ENCODE measurements at regions not wholly inside any gene's neighbourhood (a gene's known extent, or its start where the extent isn't known, plus 50 kb on each side); places are given as distances from the start of the nearest gene placed in this dataset.
"Not testable (repeated sequence)": the region's sequence is repeated elsewhere in the genome, so short reads cannot be mapped to it uniquely, and the experiment has no call there.

DNA sequence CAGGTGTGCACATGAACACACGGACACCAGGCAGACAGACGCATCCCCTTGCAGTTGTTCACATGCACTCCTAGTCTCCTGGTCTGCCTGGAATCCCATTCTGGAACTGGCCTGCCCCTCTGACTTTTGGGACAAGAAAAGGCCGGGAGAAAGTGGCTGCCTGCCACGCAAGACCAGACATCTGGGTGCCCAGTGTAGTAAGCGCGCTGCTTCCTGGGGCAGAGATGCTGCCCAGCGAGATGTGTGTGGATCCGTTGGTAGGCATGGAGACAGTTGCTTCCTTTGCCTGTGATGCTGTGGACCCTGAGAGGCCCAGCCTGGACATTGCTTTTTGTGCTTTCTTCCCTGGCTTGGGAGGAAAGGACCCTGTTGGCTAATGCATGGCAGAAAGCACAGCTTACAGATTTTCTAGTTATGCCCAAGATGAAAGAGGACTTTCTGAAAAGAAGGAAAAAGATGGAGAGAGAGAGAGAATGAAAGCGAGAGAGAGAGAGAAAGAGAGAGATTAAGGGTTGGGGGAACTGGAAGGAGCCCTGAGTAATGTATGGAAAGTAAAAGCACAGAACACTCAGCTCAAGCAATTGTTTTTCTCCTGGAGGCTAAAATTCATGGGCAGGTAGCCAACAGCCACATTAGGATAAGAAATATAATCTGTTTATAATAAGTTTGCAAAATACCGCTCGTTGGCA, 235.3 kb downstream of the BCL2L11 start:
- not testable (repeated sequence) for H3K27me3 ChIP-seq (ENCODE audit: insufficient read depth, low read length, poor library complexity); H2BK5ac ChIP-seq (ENCODE audit: low read length); H4K8ac ChIP-seq (ENCODE audit: low read depth, low read length); DNase-seq; H4K5ac ChIP-seq (ENCODE audit: low read length); H3K9ac ChIP-seq (ENCODE audit: low read length); H3K4me1 ChIP-seq (ENCODE audit: control insufficient read depth, low read depth, low read length); H2BK15ac ChIP-seq (replicated peaks; ENCODE audit: low read depth); H3K23ac ChIP-seq (ENCODE audit: low read length); H2BK120ac ChIP-seq (ENCODE audit: low read depth, low read length); H3K79me2 ChIP-seq (ENCODE audit: control insufficient read depth, insufficient read depth, low read length); H3K36me3 ChIP-seq (ENCODE audit: control insufficient read depth, insufficient read depth, low read length); H3K4ac ChIP-seq (ENCODE audit: low read depth, low read length); H2AK5ac ChIP-seq (ENCODE audit: low read length); H3K79me1 ChIP-seq (ENCODE audit: low read length); H3K27ac ChIP-seq (ENCODE audit: low read depth, low read length); H3K56ac ChIP-seq (ENCODE audit: low read length); H3K4me3 ChIP-seq (ENCODE audit: low read length); H3K18ac ChIP-seq (ENCODE audit: low read length); H3K4me2 ChIP-seq (ENCODE audit: low read length)
- WGBS (ENCODE audit: extremely low coverage, insufficient coverage, low lambda C conversion rate) = no CpG with 5 or more reads among the region's 11 CpGs

DNA sequence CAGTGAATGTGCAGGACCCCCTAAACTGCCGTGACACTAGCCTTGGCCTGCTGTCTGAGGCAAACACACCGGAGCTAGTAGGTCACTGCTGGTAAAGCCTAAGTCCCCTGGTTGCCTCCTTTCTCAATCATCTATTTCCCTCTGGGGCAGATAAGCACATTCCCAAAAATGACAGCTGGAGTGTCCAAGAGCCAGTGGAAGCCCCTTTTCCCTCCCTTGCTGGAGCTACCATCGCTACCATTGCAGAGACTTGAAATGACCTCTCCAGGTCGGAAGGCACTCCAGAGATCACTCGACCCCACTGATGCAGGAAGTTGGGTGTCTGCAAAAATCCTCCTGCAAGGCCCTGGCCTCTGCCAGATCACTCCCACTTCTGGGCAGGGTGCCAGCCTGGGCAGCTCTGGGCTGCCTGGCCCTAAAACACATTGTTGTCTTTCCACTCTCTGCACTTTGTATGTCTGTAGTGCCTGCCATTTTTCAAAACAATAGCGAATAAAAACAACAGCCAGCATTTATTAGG, 235.9 kb downstream of the BCL2L11 start:
- not testable (repeated sequence) for H3K4me3 ChIP-seq (ENCODE audit: low read length); H3K4ac ChIP-seq (ENCODE audit: low read depth, low read length); H3K36me3 ChIP-seq (ENCODE audit: control insufficient read depth, insufficient read depth, low read length); H3K79me1 ChIP-seq (ENCODE audit: low read length); H2AK5ac ChIP-seq (ENCODE audit: low read length); H3K27me3 ChIP-seq (ENCODE audit: insufficient read depth, low read length, poor library complexity); H3K4me2 ChIP-seq (ENCODE audit: low read length); H2BK15ac ChIP-seq (replicated peaks; ENCODE audit: low read depth); H2BK5ac ChIP-seq (ENCODE audit: low read length); H3K9ac ChIP-seq (ENCODE audit: low read length); H4K8ac ChIP-seq (ENCODE audit: low read depth, low read length); H4K5ac ChIP-seq (ENCODE audit: low read length); H3K56ac ChIP-seq (ENCODE audit: low read length); H3K18ac ChIP-seq (ENCODE audit: low read length); H3K79me2 ChIP-seq (ENCODE audit: control insufficient read depth, insufficient read depth, low read length); H3K23ac ChIP-seq (ENCODE audit: low read length); H3K4me1 ChIP-seq (ENCODE audit: control insufficient read depth, low read depth, low read length); H2BK120ac ChIP-seq (ENCODE audit: low read depth, low read length); DNase-seq; H3K27ac ChIP-seq (ENCODE audit: low read depth, low read length)
- WGBS (ENCODE audit: extremely low coverage, insufficient coverage, low lambda C conversion rate) = no CpG with 5 or more reads among the region's 6 CpGs

DNA sequence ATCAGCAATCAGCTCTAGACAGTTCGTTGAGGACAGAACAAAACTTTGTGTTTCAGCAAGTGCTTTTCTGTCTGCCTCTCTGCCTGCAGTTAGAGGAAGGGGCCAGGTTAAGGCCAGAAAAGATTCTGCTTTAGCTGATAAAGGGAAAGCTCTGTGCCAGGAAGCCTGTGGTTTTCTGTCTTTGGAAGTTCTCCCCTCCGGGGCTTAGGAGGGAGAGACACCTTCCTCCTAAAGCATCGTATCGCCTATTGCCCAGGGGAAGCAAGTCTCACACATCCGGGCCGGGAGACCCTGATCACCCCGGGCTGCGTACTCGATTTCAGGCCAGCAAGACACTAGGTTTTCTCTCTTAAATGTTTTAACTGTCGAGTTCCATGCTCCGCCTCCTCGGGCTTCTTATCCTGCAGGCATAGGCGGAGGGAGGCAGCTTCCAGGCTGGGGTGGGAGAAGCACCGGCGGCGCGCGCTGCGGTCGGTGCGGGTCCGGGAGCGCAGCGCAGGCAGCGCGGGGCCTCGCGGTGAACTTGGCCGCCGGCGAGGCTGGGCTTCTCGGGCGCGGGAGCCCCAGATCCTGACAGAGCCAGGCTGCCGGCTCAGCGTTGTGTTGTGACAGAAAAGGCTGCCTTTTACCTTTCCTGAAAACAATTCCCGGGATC, 245.4 kb downstream of the BCL2L11 start:
- not testable (repeated sequence) for H3K36me3 ChIP-seq (ENCODE audit: control insufficient read depth, insufficient read depth, low read length); H4K5ac ChIP-seq (ENCODE audit: low read length); H3K79me1 ChIP-seq (ENCODE audit: low read length); H2BK120ac ChIP-seq (ENCODE audit: low read depth, low read length); H3K27ac ChIP-seq (ENCODE audit: low read depth, low read length); H3K4me3 ChIP-seq (ENCODE audit: low read length); H3K27me3 ChIP-seq (ENCODE audit: insufficient read depth, low read length, poor library complexity); H3K79me2 ChIP-seq (ENCODE audit: control insufficient read depth, insufficient read depth, low read length); H3K9ac ChIP-seq (ENCODE audit: low read length); H3K4me1 ChIP-seq (ENCODE audit: control insufficient read depth, low read depth, low read length); H3K18ac ChIP-seq (ENCODE audit: low read length); H3K4me2 ChIP-seq (ENCODE audit: low read length); H2BK5ac ChIP-seq (ENCODE audit: low read length); H3K23ac ChIP-seq (ENCODE audit: low read length); H3K4ac ChIP-seq (ENCODE audit: low read depth, low read length); H2BK15ac ChIP-seq (replicated peaks; ENCODE audit: low read depth); H3K56ac ChIP-seq (ENCODE audit: low read length); H4K8ac ChIP-seq (ENCODE audit: low read depth, low read length); H2AK5ac ChIP-seq (ENCODE audit: low read length)
- DNase-seq = peak; percentile 60
- no CpG with 5 or more reads among the region's 37 CpGs for WGBS (ENCODE audit: extremely low coverage, insufficient coverage, low lambda C conversion rate)

DNA sequence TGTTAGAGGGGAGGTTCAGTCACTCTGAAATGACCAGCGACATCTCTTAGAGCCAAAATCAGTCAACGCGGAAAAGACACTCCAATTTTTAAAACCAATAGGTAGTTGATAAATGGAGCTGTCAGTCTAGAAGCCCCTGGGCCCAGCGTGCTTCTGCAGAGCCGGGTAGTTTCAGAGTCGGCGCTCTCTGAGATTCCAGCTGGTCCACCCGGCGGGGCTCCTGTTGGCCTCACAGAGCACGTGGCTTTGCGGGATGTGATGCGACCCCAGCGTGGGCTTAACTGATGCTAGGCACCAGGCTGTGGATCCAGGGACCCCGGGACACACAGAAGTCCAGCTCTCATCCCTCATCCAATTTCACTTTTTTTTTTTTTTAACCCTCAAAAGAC, 245.9 kb downstream of the BCL2L11 start:
- not testable (repeated sequence) for H3K79me2 ChIP-seq (ENCODE audit: control insufficient read depth, insufficient read depth, low read length); H3K4ac ChIP-seq (ENCODE audit: low read depth, low read length); H2BK120ac ChIP-seq (ENCODE audit: low read depth, low read length); H3K27ac ChIP-seq (ENCODE audit: low read depth, low read length); H3K4me2 ChIP-seq (ENCODE audit: low read length); H3K4me3 ChIP-seq (ENCODE audit: low read length); H3K18ac ChIP-seq (ENCODE audit: low read length); H3K4me1 ChIP-seq (ENCODE audit: control insufficient read depth, low read depth, low read length); H2BK15ac ChIP-seq (replicated peaks; ENCODE audit: low read depth); H3K27me3 ChIP-seq (ENCODE audit: insufficient read depth, low read length, poor library complexity); H3K23ac ChIP-seq (ENCODE audit: low read length); H2AK5ac ChIP-seq (ENCODE audit: low read length); DNase-seq; H2BK5ac ChIP-seq (ENCODE audit: low read length); H3K56ac ChIP-seq (ENCODE audit: low read length); H3K9ac ChIP-seq (ENCODE audit: low read length); H3K36me3 ChIP-seq (ENCODE audit: control insufficient read depth, insufficient read depth, low read length); H3K79me1 ChIP-seq (ENCODE audit: low read length); H4K5ac ChIP-seq (ENCODE audit: low read length); H4K8ac ChIP-seq (ENCODE audit: low read depth, low read length)
- no CpG with 5 or more reads among the region's 14 CpGs for WGBS (ENCODE audit: extremely low coverage, insufficient coverage, low lambda C conversion rate)

DNA sequence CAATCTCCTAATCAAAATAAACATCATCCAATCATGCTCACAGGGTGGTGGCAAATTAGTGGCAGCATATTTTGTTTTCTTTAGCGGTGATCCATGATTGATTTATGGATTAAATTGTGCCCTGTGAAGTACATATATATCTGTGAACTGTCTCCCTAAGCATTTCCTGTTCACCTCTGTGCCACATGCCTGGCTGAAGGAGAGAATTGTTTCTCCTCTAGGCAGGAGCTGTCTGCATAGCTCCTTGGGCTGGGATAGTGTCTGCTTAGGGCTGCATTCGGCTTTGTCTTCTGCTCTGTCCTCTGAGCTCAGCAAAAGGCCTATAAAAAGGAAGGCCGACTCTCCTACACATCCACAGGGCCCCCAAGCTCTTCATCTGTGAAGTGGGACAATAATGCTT, 246.4 kb downstream of the BCL2L11 start:
- H2BK120ac ChIP-seq (ENCODE audit: low read depth, low read length); H2AK5ac ChIP-seq (ENCODE audit: low read length); H3K56ac ChIP-seq (ENCODE audit: low read length); H3K18ac ChIP-seq (ENCODE audit: low read length); H3K23ac ChIP-seq (ENCODE audit: low read length); H3K4me1 ChIP-seq (ENCODE audit: control insufficient read depth, low read depth, low read length); H3K4me2 ChIP-seq (ENCODE audit: low read length); H3K9ac ChIP-seq (ENCODE audit: low read length); H3K36me3 ChIP-seq (ENCODE audit: control insufficient read depth, insufficient read depth, low read length); H3K27ac ChIP-seq (ENCODE audit: low read depth, low read length); DNase-seq; H3K4ac ChIP-seq (ENCODE audit: low read depth, low read length); H2BK5ac ChIP-seq (ENCODE audit: low read length); H2BK15ac ChIP-seq (replicated peaks; ENCODE audit: low read depth); H3K79me1 ChIP-seq (ENCODE audit: low read length); H4K5ac ChIP-seq (ENCODE audit: low read length); H3K27me3 ChIP-seq (ENCODE audit: insufficient read depth, low read length, poor library complexity); H3K4me3 ChIP-seq (ENCODE audit: low read length); H3K79me2 ChIP-seq (ENCODE audit: control insufficient read depth, insufficient read depth, low read length); H4K8ac ChIP-seq (ENCODE audit: low read depth, low read length): not testable (repeated sequence)
- no CpG with 5 or more reads among the region's 3 CpGs for WGBS (ENCODE audit: extremely low coverage, insufficient coverage, low lambda C conversion rate)
